Heart left ventricle (tissue), 13 donors: ENCODE measurements at regions not wholly inside any gene's neighbourhood (a gene's known extent, or its start where the extent isn't known, plus 50 kb on each side); places are given as distances from the start of the nearest gene placed in this dataset.

ENCODE experiments used
- CTCF ChIP-seq, 12 donors: fragments of 200-600 bp; sonication (generic) in 4 of 12; IDR thresholded peaks; one replicate each; pipeline versions ENCODE4 v1.5.0 to v1.8.0; 2018 to 2022; ENCODE audit warnings: antibody characterized with exemption in 12 of 12, mild to moderate bottlenecking in 5 of 12
- POLR2A ChIP-seq, 2 donors: fragments of 450-650 bp; IDR thresholded peaks; one replicate each; pipeline ENCODE4 v1.6.1; 2017; ENCODE audit warnings: antibody characterized with exemption in 2 of 2, mild to moderate bottlenecking in 2 of 2, moderate library complexity in 2 of 2
- donor health status: ischemic (EF 13 %, LVEDD 7.1; RV severe dilation, severe dysfunction).
- donor health status: DM: no; HTN: yes; CAD: no.
- donor health status: DM: no; HTN: no; CAD: no.
- donor health status: ischemic (EF 25% LVEDD 6.9; RV normal size, moderate dysfunction).
- donor health status: ischemic (EF 25% LVEDD 5.7; RV mildly dilated, moderate dysfunction).
- donor health status: ischemic (EF 35%, LVEDD 5.7; RV mildly dilated, moderate dysfunction).
- donor health status: nonischemic (EF 11% LVEDD 7.7; RV severe dilation, severe dysfunction).
- donor health status: DM: yes; HTN: yes; CAD: no.
- donor health status: PGD.
- donor health status: ischemic (EF 29% LVEDD 5.4; RV normal size, mild dysfunction).
- donor health status: nonischemic (EF 23%, LVEDD 6.1; RV moderate dilation, normal function).

- TF ChIP-seq CTCF (IDR thresholded peaks at IDR 0.05) = no peak
- no peak for TF ChIP-seq POLR2A (IDR thresholded peaks at IDR 0.05)
Observed at GRCh38 chr6:112571488-112572270, 224.5 kb downstream of the RFPL4B start.
